MM.1S (cell line): ENCODE measurements at regions not wholly inside any gene's neighbourhood (a gene's known extent, or its start where the extent isn't known, plus 50 kb on each side); places are given as distances from the start of the nearest gene placed in this dataset.

Experiments
- DNase-seq: peaks from one replicate; pipeline ENCODE4 v3.0.0-alpha.2; 2015
- H2AFZ ChIP-seq: fragments of 300-600 bp; sonication (generic); 2 replicates; pipeline ENCODE4 v1.6.0; 2016; ENCODE audit warnings: antibody characterized with exemption, low read length
- H3F3A ChIP-seq: fragments of 300-600 bp; sonication (generic); 2 replicates; pipeline ENCODE4 v1.6.1; 2016; ENCODE audit warnings: mild to moderate bottlenecking, antibody characterized with exemption, low read length, moderate library complexity, mixed read lengths; ENCODE audit not compliant: insufficient read depth
- H3K27ac ChIP-seq: fragments of 300-600 bp; sonication (generic); 2 replicates; pipeline ENCODE4 v1.5.1; 2016; ENCODE audit warnings: mild to moderate bottlenecking, low read length
- H3K27me3 ChIP-seq: fragments of 300-600 bp; sonication (generic); replicated peaks from 2 replicates; pipeline ENCODE4 v1.6.0; 2016; ENCODE audit warnings: low read length; ENCODE audit not compliant: insufficient read depth
- H3K36me3 ChIP-seq: fragments of 300-600 bp; sonication (generic); replicated peaks from 2 replicates; pipeline ENCODE4 v1.6.1; 2016; ENCODE audit warnings: mild to moderate bottlenecking, low read length, mixed read lengths; ENCODE audit not compliant: insufficient read depth
- H3K4me1 ChIP-seq: fragments of 300-600 bp; sonication (generic); 2 replicates; pipeline ENCODE4 v1.6.1; 2016; ENCODE audit warnings: low read length, mixed read lengths
- H3K4me2 ChIP-seq: fragments of 300-600 bp; sonication (generic); 2 replicates; pipeline ENCODE4 v1.6.0; 2016; ENCODE audit warnings: low read depth, low read length
- H3K4me3 ChIP-seq: fragments of 300-600 bp; sonication (generic); 2 replicates; pipeline ENCODE4 v1.5.1; 2016; ENCODE audit warnings: low read length, mixed read lengths
- H3K79me2 ChIP-seq: fragments of 300-600 bp; sonication (generic); 2 replicates; pipeline ENCODE4 v1.6.1; 2016; ENCODE audit warnings: mixed run types, low read length, mixed read lengths
- H3K9ac ChIP-seq: fragments of 300-600 bp; sonication (generic); 2 replicates; pipeline ENCODE4 v1.6.1; 2016; ENCODE audit warnings: low read length, mixed read lengths
- H3K9me2 ChIP-seq: fragments of 300-600 bp; sonication (generic); replicated peaks from 2 replicates; pipeline ENCODE4 v1.6.1; 2016; ENCODE audit warnings: mild to moderate bottlenecking, low read length, mixed read lengths; ENCODE audit not compliant: insufficient read depth
- H3K9me3 ChIP-seq: fragments of 300-600 bp; sonication (generic); replicated peaks from 2 replicates; pipeline ENCODE4 v1.6.1; 2016; ENCODE audit warnings: mild to moderate bottlenecking, low read length, mixed read lengths; ENCODE audit not compliant: insufficient read depth
- H4K20me1 ChIP-seq: fragments of 300-600 bp; sonication (generic); 2 replicates; pipeline ENCODE4 v1.6.1; 2016; ENCODE audit warnings: mild to moderate bottlenecking, low read length, moderate library complexity, mixed read lengths; ENCODE audit not compliant: insufficient read depth
- EZH2 ChIP-seq: fragments of 300-600 bp; sonication (generic); optimal IDR thresholded peaks from 2 replicates; pipeline ENCODE3; 2017; ENCODE audit warnings: low read depth, mild to moderate bottlenecking, antibody characterized with exemption, low read length, mixed read lengths
- EZH2phosphoT487 ChIP-seq: fragments of 300-600 bp; sonication (generic); IDR thresholded peaks from 2 replicates; pipeline ENCODE4 v1.6.1; 2018; ENCODE audit warnings: antibody characterized with exemption, low read length
- TF ChIP-seq, protein P1 (sequence below): fragments of 300-600 bp; sonication (generic); IDR thresholded peaks from 2 replicates; pipeline ENCODE4 v1.5.1; 2016; ENCODE audit warnings: antibody characterized with exemption, low read length, mixed read lengths

GRCh38 chr11:131290185-131290584 is 80.2 kb upstream of the NTM start:
- no peak for DNase-seq
- Histone ChIP-seq H3K36me3 (no peaks in the 10 kb centered on the region), H3K4me3 (no peak overlapping the region), H3K4me1 (no peaks in the 10 kb centered on the region), H3K9me3 (no peaks in the 10 kb centered on the region), H3K9me2 (no peaks in the 10 kb centered on the region; the same call in 1 of the 2 replicates), H2AFZ (no peak overlapping the region), H3F3A (no peaks in the 10 kb centered on the region), H4K20me1 (no peaks in the 10 kb centered on the region), H3K9ac (no peak overlapping the region), H3K79me2 (no peaks in the 10 kb centered on the region), H3K27ac (no peak overlapping the region), H3K27me3 (no peaks in the 10 kb centered on the region), H3K4me2 (no peak overlapping the region)
- TF ChIP-seq, protein P1, sequence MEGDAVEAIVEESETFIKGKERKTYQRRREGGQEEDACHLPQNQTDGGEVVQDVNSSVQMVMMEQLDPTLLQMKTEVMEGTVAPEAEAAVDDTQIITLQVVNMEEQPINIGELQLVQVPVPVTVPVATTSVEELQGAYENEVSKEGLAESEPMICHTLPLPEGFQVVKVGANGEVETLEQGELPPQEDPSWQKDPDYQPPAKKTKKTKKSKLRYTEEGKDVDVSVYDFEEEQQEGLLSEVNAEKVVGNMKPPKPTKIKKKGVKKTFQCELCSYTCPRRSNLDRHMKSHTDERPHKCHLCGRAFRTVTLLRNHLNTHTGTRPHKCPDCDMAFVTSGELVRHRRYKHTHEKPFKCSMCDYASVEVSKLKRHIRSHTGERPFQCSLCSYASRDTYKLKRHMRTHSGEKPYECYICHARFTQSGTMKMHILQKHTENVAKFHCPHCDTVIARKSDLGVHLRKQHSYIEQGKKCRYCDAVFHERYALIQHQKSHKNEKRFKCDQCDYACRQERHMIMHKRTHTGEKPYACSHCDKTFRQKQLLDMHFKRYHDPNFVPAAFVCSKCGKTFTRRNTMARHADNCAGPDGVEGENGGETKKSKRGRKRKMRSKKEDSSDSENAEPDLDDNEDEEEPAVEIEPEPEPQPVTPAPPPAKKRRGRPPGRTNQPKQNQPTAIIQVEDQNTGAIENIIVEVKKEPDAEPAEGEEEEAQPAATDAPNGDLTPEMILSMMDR, result no peak
- TF ChIP-seq EZH2 (no peak), EZH2phosphoT487 (no peak)

DNA sequence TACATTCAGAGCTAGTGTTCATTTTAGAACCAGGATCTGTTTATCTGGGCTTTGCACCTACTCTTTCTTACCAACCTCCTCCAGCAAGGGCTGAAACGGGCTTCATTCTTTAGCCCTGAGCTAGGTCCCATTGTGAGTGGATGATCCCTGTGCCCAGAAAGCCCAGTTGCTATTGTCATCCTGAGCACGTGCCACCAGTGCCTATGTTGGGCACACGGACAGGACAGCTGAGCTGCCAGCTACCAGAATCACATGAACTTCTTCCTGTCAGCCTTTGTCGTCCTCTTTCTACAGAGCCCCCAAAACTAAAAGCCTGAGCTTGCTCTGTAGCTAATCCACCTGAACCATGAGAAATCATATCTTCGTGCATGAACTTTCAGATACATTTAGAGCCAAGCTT is 74.4 kb upstream of the NTM start:
- Histone ChIP-seq H3K9me3 (no peaks in the 10 kb centered on the region), H3F3A (no peaks in the 10 kb centered on the region), H3K4me3 (no peak overlapping the region), H3K4me2 (no peak overlapping the region), H3K79me2 (no peaks in the 10 kb centered on the region), H4K20me1 (no peaks in the 10 kb centered on the region), H3K9me2 (no peaks in the 10 kb centered on the region), H3K27me3 (no peaks in the 10 kb centered on the region), H3K36me3 (no peaks in the 10 kb centered on the region), H3K9ac (no peak overlapping the region), H3K27ac (no peak overlapping the region), H2AFZ (no peak overlapping the region), H3K4me1 (no peaks in the 10 kb centered on the region)
- no peak for DNase-seq
- TF ChIP-seq EZH2phosphoT487 (no peak), EZH2 (no peak)
- TF ChIP-seq, protein P1, result no peak

DNA sequence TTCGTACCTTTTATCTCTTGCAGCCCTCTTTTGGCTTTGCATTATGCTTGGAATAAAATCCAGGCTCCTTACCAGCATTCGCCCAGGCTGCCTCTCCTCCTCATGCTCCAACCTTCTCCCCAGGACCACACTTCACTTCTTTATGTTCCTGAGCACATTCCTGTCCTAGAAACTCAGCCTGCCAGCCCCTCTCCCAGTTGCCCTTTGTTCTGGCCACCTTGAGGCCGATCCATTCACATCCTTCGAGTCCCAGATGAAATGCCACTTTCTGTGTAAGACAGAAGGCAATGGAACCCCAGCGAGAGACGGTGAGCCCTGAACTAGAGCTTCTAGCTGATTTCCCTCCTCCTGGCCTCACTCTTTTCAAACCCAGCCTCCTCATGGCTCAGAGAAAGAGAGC is 73.0 kb upstream of the NTM start:
- Histone ChIP-seq H3F3A (no peaks in the 10 kb centered on the region), H3K4me1 (no peaks in the 10 kb centered on the region), H3K27me3 (no peaks in the 10 kb centered on the region), H2AFZ (no peak overlapping the region), H3K4me2 (no peak overlapping the region), H3K4me3 (no peak overlapping the region), H3K9ac (no peak overlapping the region), H3K9me2 (no peaks in the 10 kb centered on the region), H4K20me1 (no peaks in the 10 kb centered on the region), H3K27ac (no peak overlapping the region), H3K79me2 (no peaks in the 10 kb centered on the region), H3K36me3 (no peaks in the 10 kb centered on the region), H3K9me3 (no peaks in the 10 kb centered on the region)
- TF ChIP-seq EZH2phosphoT487 (no peak), EZH2 (no peak)
- TF ChIP-seq, protein P1, result no peak
- no peak for DNase-seq
